ENCODE measurements at regions not wholly inside any gene's neighbourhood (a gene's known extent, or its start where the extent isn't known, plus 50 kb on each side); places are given as distances from the start of the nearest gene placed in this dataset.

GRCh38 chr10:52673468-52673867 lies 99.1 kb downstream of the MBL2 start:
- TF ChIP-seq POLR2A (IDR thresholded peaks at IDR 0.05) = no peak
- no peak for TF ChIP-seq CTCF (IDR thresholded peaks at IDR 0.05 in 4 of 5, conservative IDR thresholded peaks at IDR 0.05 in 1 of 5)
- intact Hi-C loops (cut with DNase I; ENCODE audit: low total_unique reads) = no loop called here

GRCh38 chr10:52674474-52674873 lies 98.1 kb downstream of the MBL2 start:
- in situ Hi-C loops (cut with MboI; ENCODE audit: low sequenced_read_pairs in 4 of 4) (no loop called here), intact Hi-C loops (cut with DNase I; ENCODE audit: low total_unique reads) (no loop called here)
- Histone ChIP-seq H3K4me3 (no peak overlapping the region), H3K27me3 (no peaks in the 10 kb centered on the region), H3K4me1 (no peaks in the 10 kb centered on the region), H3K9me3 (no peaks in the 10 kb centered on the region), H3K27ac (no peak overlapping the region), H3K36me3 (no peaks in the 10 kb centered on the region)
- no peak for DNase-seq
- TF ChIP-seq CTCF (IDR thresholded peaks at IDR 0.05 in 4 of 5, conservative IDR thresholded peaks at IDR 0.05 in 1 of 5) (no peak), POLR2A (IDR thresholded peaks at IDR 0.05) (no peak)
- ATAC-seq = no peak

More at GRCh38 chr10:52673468-52673867, 99.1 kb downstream of the MBL2 start:
- H3K4me1 ChIP-seq = no peaks in the 10 kb centered on the region
- H3K36me3 ChIP-seq = no peaks in the 10 kb centered on the region
- DNase-seq (no peak), ATAC-seq (no peak)
- no peak overlapping the region for H3K27ac ChIP-seq
- no peaks in the 10 kb centered on the region for H3K27me3 ChIP-seq
- in situ Hi-C loops (cut with MboI; ENCODE audit: low sequenced_read_pairs in 4 of 4) = no loop called here
- no peaks in the 10 kb centered on the region for H3K9me3 ChIP-seq
- H3K4me3 ChIP-seq = no peak overlapping the region

- DNase-seq (no peak), ATAC-seq (no peak)
- Histone ChIP-seq H3K9me3 (no peaks in the 10 kb centered on the region), H3K27me3 (no peaks in the 10 kb centered on the region), H3K27ac (no peak overlapping the region), H3K4me1 (no peaks in the 10 kb centered on the region), H3K36me3 (no peaks in the 10 kb centered on the region), H3K4me3 (no peak overlapping the region)
- TF ChIP-seq CTCF (IDR thresholded peaks at IDR 0.05 in 4 of 5, conservative IDR thresholded peaks at IDR 0.05 in 1 of 5) (no peak), POLR2A (IDR thresholded peaks at IDR 0.05) (no peak)
- in situ Hi-C loops (cut with MboI; ENCODE audit: low sequenced_read_pairs in 4 of 4) (no loop called here), intact Hi-C loops (cut with DNase I; ENCODE audit: low total_unique reads) (no loop called here)
Measured at GRCh38 chr10:52677086-52677485, 95.5 kb downstream of the MBL2 start.

GRCh38 chr10:52678611-52679010 lies 94.0 kb downstream of the MBL2 start:
- in situ Hi-C loops (cut with MboI; ENCODE audit: low sequenced_read_pairs in 4 of 4) (no loop called here), intact Hi-C loops (cut with DNase I; ENCODE audit: low total_unique reads) (no loop called here)
- Histone ChIP-seq H3K27ac (no peak overlapping the region), H3K4me1 (no peaks in the 10 kb centered on the region), H3K9me3 (no peaks in the 10 kb centered on the region), H3K36me3 (no peaks in the 10 kb centered on the region), H3K4me3 (no peak overlapping the region), H3K27me3 (no peaks in the 10 kb centered on the region)
- ATAC-seq = no peak
- TF ChIP-seq POLR2A (IDR thresholded peaks at IDR 0.05) (no peak), CTCF (IDR thresholded peaks at IDR 0.05 in 4 of 5, conservative IDR thresholded peaks at IDR 0.05 in 1 of 5) (no peak)
- DNase-seq = no peak

- Histone ChIP-seq H3K4me3 (no peak overlapping the region), H3K4me1 (no peaks in the 10 kb centered on the region), H3K27me3 (no peaks in the 10 kb centered on the region), H3K36me3 (no peaks in the 10 kb centered on the region), H3K9me3 (no peaks in the 10 kb centered on the region), H3K27ac (no peak overlapping the region)
- ATAC-seq (no peak), DNase-seq (no peak)
- TF ChIP-seq POLR2A (IDR thresholded peaks at IDR 0.05) (no peak), CTCF (IDR thresholded peaks at IDR 0.05 in 4 of 5, conservative IDR thresholded peaks at IDR 0.05 in 1 of 5) (no peak)
- intact Hi-C loops (cut with DNase I; ENCODE audit: low total_unique reads) = no loop called here
- in situ Hi-C loops (cut with MboI; ENCODE audit: low sequenced_read_pairs in 4 of 4) = no loop called here
Measured at GRCh38 chr10:52679117-52679516, 93.5 kb downstream of the MBL2 start.
